Prostate gland (tissue), 2 donors: ENCODE measurements at regions not wholly inside any gene's neighbourhood (a gene's known extent, or its start where the extent isn't known, plus 50 kb on each side); places are given as distances from the start of the nearest gene placed in this dataset.

Experiments
- CTCF ChIP-seq, 4 experiments: fragments of 200-600 bp in 2 of 4; fragments of 450-650 bp in 2 of 4; sonication (generic) in 2 of 4; IDR thresholded peaks; 1 replicate in 3 of 4; 2 replicates in 1 of 4; pipeline ENCODE4 v1.5.1; 2016 to 2019; ENCODE audit warnings: antibody characterized with exemption in 4 of 4, mild to moderate bottlenecking in 2 of 4, moderate library complexity in 2 of 4
- POLR2A ChIP-seq: fragments of 450-650 bp; IDR thresholded peaks from one replicate; pipeline ENCODE4 v1.6.1; 2016; ENCODE audit warnings: antibody characterized with exemption, mild to moderate bottlenecking

GRCh38 chr18:78770823-78771139 lies 208.8 kb upstream of the SALL3 start:
- TF ChIP-seq CTCF (IDR thresholded peaks at IDR 0.05) (no peak), POLR2A (no peak)
